NT2/D1 (cell line): ENCODE measurements at regions not wholly inside any gene's neighbourhood (a gene's known extent, or its start where the extent isn't known, plus 50 kb on each side); places are given as distances from the start of the nearest gene placed in this dataset.

Source experiments
- SUZ12 ChIP-seq: IDR thresholded peaks from 2 replicates; pipeline ENCODE4 v1.6.1; 2011; ENCODE audit not compliant: insufficient read length, insufficient read depth; ENCODE audit errors: extremely low read depth
- YY1 ChIP-seq: IDR thresholded peaks from 2 replicates; pipeline ENCODE4 v1.6.1; 2011; ENCODE audit not compliant: insufficient read length, insufficient read depth
- ZNF274 ChIP-seq: IDR thresholded peaks from 2 replicates; pipeline ENCODE4 v1.6.1; 2011; ENCODE audit warnings: mild to moderate bottlenecking, low read depth, low read length

DNA sequence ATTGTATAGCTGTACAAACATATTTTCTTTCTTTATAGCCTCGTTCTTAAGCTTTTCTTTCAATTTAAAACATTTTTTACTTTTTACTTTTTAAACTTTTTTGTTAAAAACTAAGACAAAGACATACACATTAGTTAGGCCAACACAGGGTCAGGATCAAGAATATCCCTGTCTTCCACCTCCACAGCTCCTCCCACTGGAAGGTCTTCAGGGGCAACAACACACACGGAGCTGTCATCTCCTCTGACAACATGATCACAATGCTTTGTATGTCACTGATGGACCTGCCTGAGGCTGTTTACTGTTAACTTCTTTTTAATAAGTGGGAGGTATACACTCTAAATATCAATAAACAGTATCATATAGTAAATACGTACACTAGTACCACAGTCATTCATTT is 191.3 kb downstream of the SYT10 start:
- no peak for TF ChIP-seq YY1
- TF ChIP-seq ZNF274, result no peak
- no peak for TF ChIP-seq SUZ12
